ENCODE measurements at regions not wholly inside any gene's neighbourhood (a gene's known extent, or its start where the extent isn't known, plus 50 kb on each side); places are given as distances from the start of the nearest gene placed in this dataset.
"Not testable (repeated sequence)": the region's sequence is repeated elsewhere in the genome, so short reads cannot be mapped to it uniquely, and the experiment has no call there.

GRCh38 chr16:77046206-77046605 lies 144.8 kb upstream of the MON1B start:
- Histone ChIP-seq H3K36me3 (ENCODE audit: control insufficient read depth in 2 of 3, insufficient read depth in 3 of 3, low read length in 3 of 3) (no peaks in the 10 kb centered on the region), H3K9me3 (ENCODE audit: control insufficient read depth in 2 of 3, low read length in 3 of 3) (no peaks in the 10 kb centered on the region), H3K27me3 (ENCODE audit: control insufficient read depth in 2 of 2, insufficient read depth in 2 of 2, low read length in 2 of 2) (no peaks in the 10 kb centered on the region), H3K27ac (ENCODE audit: low read depth, low read length) (no peak overlapping the region), H3K4me3 (ENCODE audit: low read length) (no peak overlapping the region), H3K4me1 (ENCODE audit: control insufficient read depth in 2 of 2, insufficient read depth in 2 of 2, low read length in 2 of 2) (no peaks in the 10 kb centered on the region)
- POLR2A ChIA-PET: no interaction called here
- intact Hi-C loops (cut with micrococcal nuclease): no loop called here
- no peak overlapping the region for H3K27ac Mint-ChIP-seq
- peaks cover 0 to 14% (median 5%) of the 10 kb centered on the region in 5 donors for H3K27me3 Mint-ChIP-seq
- H3K4me1 Mint-ChIP-seq: no peaks in the 10 kb centered on the region
- DNase-seq (no peak), ATAC-seq (no peak)
- H3K4me3 Mint-ChIP-seq: no peak overlapping the region
- H3K9me3 Mint-ChIP-seq: no peaks in the 10 kb centered on the region
- no peaks in the 10 kb centered on the region for H3K36me3 Mint-ChIP-seq
- CTCF ChIA-PET: no interaction called here

- ChIA-PET POLR2A (no interaction called here), CTCF (no interaction called here)
- Mint-ChIP-seq H3K4me3 (no peak overlapping the region), H3K36me3 (no peaks in the 10 kb centered on the region), H3K9me3 (no peaks in the 10 kb centered on the region), H3K27me3 (peaks cover 0 to 14% (median 5%) of the 10 kb centered on the region in 5 donors), H3K4me1 (no peaks in the 10 kb centered on the region), H3K27ac (no peak overlapping the region)
- intact Hi-C loops (cut with micrococcal nuclease): no loop called here
- Histone ChIP-seq H3K27me3 (ENCODE audit: control insufficient read depth in 2 of 2, insufficient read depth in 2 of 2, low read length in 2 of 2) (no peaks in the 10 kb centered on the region), H3K4me3 (ENCODE audit: low read length) (no peak overlapping the region), H3K27ac (ENCODE audit: low read depth, low read length) (no peak overlapping the region), H3K36me3 (ENCODE audit: control insufficient read depth in 2 of 3, insufficient read depth in 3 of 3, low read length in 3 of 3) (no peaks in the 10 kb centered on the region), H3K4me1 (ENCODE audit: control insufficient read depth in 2 of 2, insufficient read depth in 2 of 2, low read length in 2 of 2) (no peaks in the 10 kb centered on the region), H3K9me3 (ENCODE audit: control insufficient read depth in 2 of 3, low read length in 3 of 3) (no peaks in the 10 kb centered on the region)
- DNase-seq: no peak
- ATAC-seq: no peak
These were observed 142.9 kb upstream of the MON1B start for GRCh38 chr16:77048085-77048484.

GRCh38 chr16:77049577-77049976 lies 141.4 kb upstream of the MON1B start:
- intact Hi-C loops (cut with micrococcal nuclease): no loop called here
- Histone ChIP-seq H3K4me1 (ENCODE audit: control insufficient read depth in 2 of 2, insufficient read depth in 2 of 2, low read length in 2 of 2) (no peaks in the 10 kb centered on the region), H3K36me3 (ENCODE audit: control insufficient read depth in 2 of 3, insufficient read depth in 3 of 3, low read length in 3 of 3) (no peaks in the 10 kb centered on the region), H3K4me3 (ENCODE audit: low read length) (no peak overlapping the region), H3K27me3 (ENCODE audit: control insufficient read depth in 2 of 2, insufficient read depth in 2 of 2, low read length in 2 of 2) (no peaks in the 10 kb centered on the region), H3K27ac (ENCODE audit: low read depth, low read length) (no peak overlapping the region), H3K9me3 (ENCODE audit: control insufficient read depth in 2 of 3, low read length in 3 of 3) (no peaks in the 10 kb centered on the region)
- no peak overlapping the region for H3K27ac Mint-ChIP-seq
- no peaks in the 10 kb centered on the region for H3K36me3 Mint-ChIP-seq
- no peak for ATAC-seq
- no peaks in the 10 kb centered on the region for H3K4me1 Mint-ChIP-seq
- CTCF ChIA-PET: no interaction called here
- POLR2A ChIA-PET: no interaction called here
- peaks cover 0 to 3% (median 0%) of the 10 kb centered on the region in 11 donors for H3K9me3 Mint-ChIP-seq
- peaks cover 0 to 14% (median 7%) of the 10 kb centered on the region in 5 donors for H3K27me3 Mint-ChIP-seq
- no peak overlapping the region for H3K4me3 Mint-ChIP-seq
- DNase-seq: no peak

DNA sequence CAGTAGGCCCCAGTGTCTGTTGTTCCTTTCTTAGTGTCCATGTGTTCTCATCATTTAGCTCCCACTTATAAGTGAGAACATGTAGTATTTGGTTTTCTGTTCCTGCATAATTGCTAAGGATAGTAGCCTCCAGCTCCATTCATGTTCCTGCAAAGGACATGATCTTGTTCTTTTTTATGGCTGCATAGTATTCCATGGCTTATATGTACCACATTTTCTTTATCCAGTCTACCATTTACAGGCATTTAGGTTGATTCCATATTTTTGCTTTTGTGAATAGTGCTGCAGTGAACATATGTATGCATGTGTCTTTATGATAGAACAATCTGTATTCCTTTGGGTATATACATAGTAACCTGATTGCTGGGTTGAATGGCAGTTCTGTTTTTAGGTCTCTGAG lies 134.4 kb upstream of the MON1B start:
- H3K27me3 ChIP-seq (ENCODE audit: control insufficient read depth in 2 of 2, insufficient read depth in 2 of 2, low read length in 2 of 2); H3K4me1 Mint-ChIP-seq; H3K27ac Mint-ChIP-seq; H3K4me3 Mint-ChIP-seq; ATAC-seq; H3K4me3 ChIP-seq (ENCODE audit: low read length); H3K27me3 Mint-ChIP-seq; POLR2A ChIA-PET; H3K9me3 ChIP-seq (ENCODE audit: control insufficient read depth in 2 of 3, low read length in 3 of 3); H3K36me3 Mint-ChIP-seq; H3K4me1 ChIP-seq (ENCODE audit: control insufficient read depth in 2 of 2, insufficient read depth in 2 of 2, low read length in 2 of 2); H3K36me3 ChIP-seq (ENCODE audit: control insufficient read depth in 2 of 3, insufficient read depth in 3 of 3, low read length in 3 of 3); DNase-seq; H3K27ac ChIP-seq (ENCODE audit: low read depth, low read length); CTCF ChIA-PET; intact Hi-C loops (cut with micrococcal nuclease): not testable (repeated sequence)
- peaks cover 0 to 14% (median 2%) of the 10 kb centered on the region in 11 donors for H3K9me3 Mint-ChIP-seq

DNA sequence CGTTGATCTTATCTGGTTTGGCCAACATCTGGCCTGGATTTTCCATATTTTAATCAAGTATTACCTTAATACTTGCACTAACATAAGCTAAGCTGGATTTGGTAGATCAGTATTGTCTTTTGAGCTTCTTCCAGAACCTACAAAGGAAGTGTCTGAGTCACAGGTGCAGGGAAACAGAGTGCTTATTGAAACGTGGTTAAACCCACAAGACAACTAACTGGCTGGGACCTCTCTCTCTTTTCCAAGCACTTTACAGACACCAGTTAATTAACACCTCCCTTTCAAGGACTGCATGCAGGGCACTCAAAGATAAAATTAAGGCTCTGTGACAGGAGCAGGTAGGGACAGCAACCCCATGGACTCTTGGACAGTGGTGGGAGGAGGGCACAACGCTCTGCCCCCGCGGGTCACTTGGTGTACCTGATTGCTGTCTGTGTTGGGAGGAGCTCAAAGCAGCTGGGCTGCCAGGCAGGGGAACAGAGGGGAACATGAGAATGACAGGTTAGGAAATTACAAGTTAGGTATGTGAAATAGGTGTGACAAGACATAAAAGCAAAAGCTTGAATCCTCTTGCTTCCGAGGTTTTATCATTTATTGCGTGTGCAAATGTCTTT lies 133.7 kb upstream of the MON1B start:
- no peak for ATAC-seq
- H3K27me3 Mint-ChIP-seq: peaks cover 0 to 10% (median 0%) of the 10 kb centered on the region in 5 donors

DNA sequence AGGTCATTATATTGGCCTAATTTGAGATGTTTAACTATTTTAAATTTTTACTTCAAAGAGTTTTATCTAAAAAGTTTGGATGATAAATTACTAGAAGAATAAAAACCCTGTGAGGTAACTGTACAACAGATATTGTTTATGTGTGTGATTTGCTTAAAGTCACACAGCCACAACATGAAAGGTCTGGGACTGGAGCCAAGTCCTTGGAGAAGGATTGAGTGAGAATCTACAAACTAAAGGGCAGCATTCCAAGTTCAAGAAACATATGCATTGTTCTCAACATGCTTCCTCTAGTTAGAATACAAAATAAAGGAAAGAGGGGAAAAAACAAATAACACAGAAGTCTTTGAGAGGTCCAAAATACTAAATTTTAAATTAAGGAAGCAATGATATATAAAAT lies 131.5 kb upstream of the MON1B start:
- no peak overlapping the region for H3K27ac ChIP-seq (ENCODE audit: low read depth, low read length)
- H3K27me3 ChIP-seq (ENCODE audit: control insufficient read depth in 2 of 2, insufficient read depth in 2 of 2, low read length in 2 of 2): no peaks in the 10 kb centered on the region
- ChIA-PET CTCF (no interaction called here), POLR2A (no interaction called here)
- ATAC-seq: no peak
- H3K4me3 ChIP-seq (ENCODE audit: low read length): no peak overlapping the region
- Mint-ChIP-seq H3K4me1 (no peaks in the 10 kb centered on the region), H3K36me3 (no peaks in the 10 kb centered on the region), H3K4me3 (no peak overlapping the region), H3K27ac (no peak overlapping the region), H3K9me3 (peaks cover 0 to 14% (median 2%) of the 10 kb centered on the region in 11 donors), H3K27me3 (peaks cover 0 to 15% (median under 1%) of the 10 kb centered on the region in 5 donors)
- H3K9me3 ChIP-seq (ENCODE audit: control insufficient read depth in 2 of 3, low read length in 3 of 3): no peaks in the 10 kb centered on the region
- no peaks in the 10 kb centered on the region for H3K36me3 ChIP-seq (ENCODE audit: control insufficient read depth in 2 of 3, insufficient read depth in 3 of 3, low read length in 3 of 3)
- H3K4me1 ChIP-seq (ENCODE audit: control insufficient read depth in 2 of 2, insufficient read depth in 2 of 2, low read length in 2 of 2): no peaks in the 10 kb centered on the region
- intact Hi-C loops (cut with micrococcal nuclease): no loop called here
- DNase-seq: no peak

More for the DNA sequence above, 133.7 kb upstream of the MON1B start:
- no peak overlapping the region for H3K27ac ChIP-seq (ENCODE audit: low read depth, low read length)
- Mint-ChIP-seq H3K4me1 (no peaks in the 10 kb centered on the region), H3K4me3 (no peak overlapping the region), H3K27ac (no peak overlapping the region), H3K36me3 (no peaks in the 10 kb centered on the region), H3K9me3 (peaks cover 0 to 14% (median 2%) of the 10 kb centered on the region in 11 donors)
- intact Hi-C loops (cut with micrococcal nuclease): no loop called here
- ChIA-PET POLR2A (no interaction called here), CTCF (no interaction called here)
- no peaks in the 10 kb centered on the region for H3K27me3 ChIP-seq (ENCODE audit: control insufficient read depth in 2 of 2, insufficient read depth in 2 of 2, low read length in 2 of 2)
- H3K36me3 ChIP-seq (ENCODE audit: control insufficient read depth in 2 of 3, insufficient read depth in 3 of 3, low read length in 3 of 3): no peaks in the 10 kb centered on the region
- no peak for DNase-seq
- no peaks in the 10 kb centered on the region for H3K4me1 ChIP-seq (ENCODE audit: control insufficient read depth in 2 of 2, insufficient read depth in 2 of 2, low read length in 2 of 2)
- H3K9me3 ChIP-seq (ENCODE audit: control insufficient read depth in 2 of 3, low read length in 3 of 3): no peaks in the 10 kb centered on the region
- H3K4me3 ChIP-seq (ENCODE audit: low read length): no peak overlapping the region

GRCh38 chr16:77060614-77061013 lies 130.4 kb upstream of the MON1B start:
- Mint-ChIP-seq H3K27me3 (peaks cover 0 to 18% (median 5%) of the 10 kb centered on the region in 5 donors), H3K4me1 (peaks cover 0 to 3% (median 0%) of the 10 kb centered on the region in 7 donors), H3K27ac (no peak overlapping the region), H3K9me3 (peaks cover 0 to 9% (median 0%) of the 10 kb centered on the region in 11 donors), H3K36me3 (no peaks in the 10 kb centered on the region), H3K4me3 (no peak overlapping the region)
- Histone ChIP-seq H3K27me3 (ENCODE audit: control insufficient read depth in 2 of 2, insufficient read depth in 2 of 2, low read length in 2 of 2) (no peaks in the 10 kb centered on the region), H3K27ac (ENCODE audit: low read depth, low read length) (no peak overlapping the region), H3K4me3 (ENCODE audit: low read length) (no peak overlapping the region), H3K9me3 (ENCODE audit: control insufficient read depth in 2 of 3, low read length in 3 of 3) (no peaks in the 10 kb centered on the region), H3K36me3 (ENCODE audit: control insufficient read depth in 2 of 3, insufficient read depth in 3 of 3, low read length in 3 of 3) (no peaks in the 10 kb centered on the region), H3K4me1 (ENCODE audit: control insufficient read depth in 2 of 2, insufficient read depth in 2 of 2, low read length in 2 of 2) (no peaks in the 10 kb centered on the region)
- DNase-seq: no peak
- ChIA-PET POLR2A (no interaction called here), CTCF (no interaction called here)
- intact Hi-C loops (cut with micrococcal nuclease): no loop called here
- ATAC-seq: no peak
